HepG2 (cell line): ENCODE measurements at regions not wholly inside any gene's neighbourhood (a gene's known extent, or its start where the extent isn't known, plus 50 kb on each side); places are given as distances from the start of the nearest gene placed in this dataset.

Experiments
- ATAC-seq: fragments of 200-7000 bp; cut with Tn5 transposase; 3 replicates; pipeline ENCODE4 v1.9.1; 2020; ENCODE audit warnings: mild to moderate bottlenecking, moderate library complexity
- BruUV-seq: library from RNA; stranded (reverse); fragments of 400-500 nt; replicated peaks from 2 replicates; lab custom pipeline; 2021; lab: Mats Ljungman, UMichigan
- CTCF ChIA-PET: fragments of 300-600 bp; formaldehyde crosslinking; extraction: SDS; loops from one replicate; lab custom pipeline; 2021; ENCODE audit warnings: low total read pairs, inconsistent platforms, low intra/inter-chr PET ratio; lab: Yijun Ruan, JAX
- POLR2A ChIA-PET: fragments of 350-600 bp; sonication (Branson Sonifier 250); formaldehyde crosslinking; loops from one replicate; lab custom pipeline; 2020; ENCODE audit warnings: antibody characterized with exemption, inconsistent platforms; lab: Yijun Ruan, JAX
- DNase-seq: peaks from one replicate; pipeline ENCODE4 v3.0.0-alpha.2; 2015; ENCODE audit warnings: low spot score
- FAIRE-seq: peaks from 3 replicates; lab custom pipeline; 2011; peaks lifted over from hg19 to GRCh38; lab: Jason Lieb, UNC
- H2AFZ ChIP-seq: one replicate; pipeline ENCODE4 v1.6.1; 2011; ENCODE audit warnings: low read length, inconsistent platforms
- H3K27ac ChIP-seq: fragments of 300-600 bp; 3 replicates; pipeline ENCODE4 v1.8.0; 2011; ENCODE audit warnings: mixed run types, mild to moderate bottlenecking, mixed read lengths, low read length, inconsistent platforms; ENCODE audit not compliant: insufficient read depth; ENCODE audit errors: extremely low read length
- H3K27me3 ChIP-seq, 2 experiments: fragments of 200-600 bp in 1 of 2; 2 replicates in 1 of 2; 3 replicates in 1 of 2; pipeline versions ENCODE4 v1.6.0 to v1.8.0; 2011; ENCODE audit warnings: low read length in 2 of 2, mild to moderate bottlenecking in 2 of 2, moderate library complexity in 2 of 2, inconsistent platforms in 1 of 2; ENCODE audit not compliant: insufficient read depth in 2 of 2, control insufficient read depth in 1 of 2
- H3K36me3 ChIP-seq, 2 experiments: fragments of 200-600 bp in 1 of 2; replicated peaks in 1 of 2; 2 replicates in 1 of 2; 3 replicates in 1 of 2; pipeline versions ENCODE4 v1.5.1 to v1.8.0; 2011; ENCODE audit warnings: low read length in 2 of 2, inconsistent platforms in 1 of 2; ENCODE audit not compliant: insufficient read depth in 2 of 2, control insufficient read depth in 1 of 2
- H3K4me1 ChIP-seq: 2 replicates; pipeline ENCODE4 v1.5.1; 2012; ENCODE audit warnings: low read length, inconsistent platforms; ENCODE audit not compliant: insufficient read depth
- H3K4me2 ChIP-seq: 2 replicates; pipeline ENCODE4 v1.6.0; 2011; ENCODE audit warnings: low read depth, low read length, inconsistent platforms
- H3K4me3 ChIP-seq, 3 experiments: fragments of 200-600 bp in 1 of 3; sonication (generic), shearing (Covaris generic) in 1 of 3; replicated peaks in 1 of 3; 2 replicates each; pipeline ENCODE4 v1.5.1; 2011 to 2016; ENCODE audit warnings: low read length in 3 of 3, inconsistent platforms in 2 of 3, low read depth in 2 of 3, mild to moderate bottlenecking in 2 of 3, control low read depth in 1 of 3, mixed read lengths in 1 of 3; ENCODE audit not compliant: insufficient read depth in 1 of 3
- H3K79me2 ChIP-seq: one replicate; pipeline ENCODE4 v1.6.1; 2011; ENCODE audit warnings: low read length, inconsistent platforms; ENCODE audit not compliant: insufficient read depth
- H3K9ac ChIP-seq: 2 replicates; pipeline ENCODE4 v1.6.0; 2011; ENCODE audit warnings: mild to moderate bottlenecking, low read depth, low read length, inconsistent platforms; ENCODE audit not compliant: insufficient read depth
- H3K9me3 ChIP-seq: 2 replicates; pipeline ENCODE4 v1.5.1; 2012; ENCODE audit warnings: mild to moderate bottlenecking, low read length
- H4K20me1 ChIP-seq: 2 replicates; pipeline ENCODE4 v1.6.0; 2011; ENCODE audit warnings: inconsistent platforms, mild to moderate bottlenecking, low read length, moderate library complexity; ENCODE audit not compliant: insufficient read depth
- AGO1 ChIP-seq: fragments of 200-400 bp; formaldehyde crosslinking; IDR thresholded peaks from 2 replicates; pipeline ENCODE4 v1.6.1; 2017; ENCODE audit warnings: mild to moderate bottlenecking, low read depth, low read length, moderate library complexity; ENCODE audit not compliant: poor library complexity, severe bottlenecking
- MAFK ChIP-seq, 2 experiments: IDR thresholded peaks in 1 of 2; conservative IDR thresholded peaks in 1 of 2; 2 replicates each; pipeline ENCODE4 v1.6.1; 2011; ENCODE audit warnings: improper control_type of control experiment in 2 of 2, low read length in 2 of 2
- MEIS2 ChIP-seq: sonication (generic); formaldehyde crosslinking; IDR thresholded peaks from 2 replicates; pipeline ENCODE4 v1.9.0; 2021; ENCODE audit warnings: mild to moderate bottlenecking, missing genetic modification reagents
- RFX5 ChIP-seq: IDR thresholded peaks from 2 replicates; pipeline ENCODE4 v1.6.1; 2011; ENCODE audit warnings: low read depth, low read length, improper control_type of control experiment
- RORA ChIP-seq: sonication (generic); formaldehyde crosslinking; IDR thresholded peaks from 2 replicates; pipeline ENCODE4 v1.5.0; 2020; ENCODE audit warnings: mild to moderate bottlenecking, missing genetic modification reagents, moderate library complexity
- SKI ChIP-seq: fragments of 450-650 bp; IDR thresholded peaks from one replicate; pipeline ENCODE4 v1.6.1; 2018; ENCODE audit warnings: mild to moderate bottlenecking; ENCODE audit not compliant: partially characterized antibody
- TCF7L2 ChIP-seq: IDR thresholded peaks from 2 replicates; pipeline ENCODE4 v1.6.1; 2011; ENCODE audit warnings: mild to moderate bottlenecking, low read depth, low read length, moderate library complexity
- U2AF1 ChIP-seq: fragments of 200-400 bp; formaldehyde crosslinking; optimal IDR thresholded peaks from 2 replicates; pipeline ENCODE3; 2017; ENCODE audit warnings: mild to moderate bottlenecking, low read depth, low read length
- XRCC5 ChIP-seq: fragments of 200-400 bp; formaldehyde crosslinking; optimal IDR thresholded peaks from 2 replicates; pipeline ENCODE3; 2017; ENCODE audit warnings: mild to moderate bottlenecking, low read length
- ZNF205 ChIP-seq: IDR thresholded peaks from 2 replicates; pipeline ENCODE4 v1.6.1; 2018; ENCODE audit warnings: missing biosample characterization, missing genetic modification reagents
- ZNF235 ChIP-seq: sonication (generic); formaldehyde crosslinking; IDR thresholded peaks from 2 replicates; pipeline ENCODE4 v1.8.1; 2023; ENCODE audit warnings: mild to moderate bottlenecking, missing genetic modification reagents, borderline replicate concordance
- ZNF282 ChIP-seq: fragments of 450-650 bp; IDR thresholded peaks from 2 replicates; pipeline ENCODE4 v1.6.1; 2018; ENCODE audit not compliant: partially characterized antibody
- ZNF430 ChIP-seq: sonication (generic); formaldehyde crosslinking; IDR thresholded peaks from 2 replicates; pipeline ENCODE4 v1.9.0; 2021; ENCODE audit warnings: mild to moderate bottlenecking, missing genetic modification reagents
- WGBS: methylation state at CpG from one replicate; pipeline ENCODE4 v1.1.6; 2017; ENCODE audit warnings: low lambda C conversion rate; 5-methylcytosine and 5-hydroxymethylcytosine counted together
- in situ Hi-C: cut with HindIII; loops from 2 replicates; pipeline ENCODE4 v1.10.0; 2017; ENCODE audit warnings: low pct_unique_long_range_greater_than_20kb; ENCODE audit not compliant: extremely low pct_ligation_motif_present
- intact Hi-C: fragments of 100-400 bp; cut with micrococcal nuclease; formaldehyde crosslinking; loops from one replicate; pipeline ENCODE4 v1.10.0; 2022; ENCODE audit not compliant: unreplicated experiment
- TF ChIP-seq, protein P1 (sequence below), 2 experiments: fragments of 450-650 bp in 1 of 2; sonication (generic) in 1 of 2; formaldehyde crosslinking in 1 of 2; IDR thresholded peaks; 2 replicates each; pipeline versions ENCODE4 v1.6.1 to v1.8.0; 2016 to 2022; ENCODE audit warnings: antibody characterized with exemption in 1 of 2, mild to moderate bottlenecking in 1 of 2, missing genetic modification reagents in 1 of 2
- TF ChIP-seq, protein P2 (sequence below): IDR thresholded peaks from 2 replicates; pipeline ENCODE4 v1.6.1; 2018; ENCODE audit warnings: missing genetic modification reagents, mild to moderate bottlenecking, missing compliant biosample characterization

DNA sequence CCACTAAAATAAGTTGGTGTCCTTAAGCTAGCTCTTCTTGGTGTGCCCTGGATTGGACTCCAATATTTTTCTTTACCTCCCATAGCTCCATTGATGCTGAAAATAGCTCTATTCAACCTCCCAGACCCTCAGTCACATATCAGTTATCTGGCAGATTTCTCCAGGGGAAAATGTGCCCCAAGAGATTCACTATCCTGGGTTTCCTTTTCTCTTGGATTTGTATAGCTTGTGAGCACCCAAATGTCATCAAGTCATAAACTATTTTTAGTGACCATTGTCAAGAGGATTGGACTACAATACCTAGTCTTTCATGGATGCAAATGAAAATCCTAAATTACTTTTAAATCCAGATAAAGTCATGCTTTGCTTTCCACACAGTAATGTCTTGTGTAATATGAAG, 339.6 kb upstream of the FOXG1 start (continued):
- TF ChIP-seq, protein P1, sequence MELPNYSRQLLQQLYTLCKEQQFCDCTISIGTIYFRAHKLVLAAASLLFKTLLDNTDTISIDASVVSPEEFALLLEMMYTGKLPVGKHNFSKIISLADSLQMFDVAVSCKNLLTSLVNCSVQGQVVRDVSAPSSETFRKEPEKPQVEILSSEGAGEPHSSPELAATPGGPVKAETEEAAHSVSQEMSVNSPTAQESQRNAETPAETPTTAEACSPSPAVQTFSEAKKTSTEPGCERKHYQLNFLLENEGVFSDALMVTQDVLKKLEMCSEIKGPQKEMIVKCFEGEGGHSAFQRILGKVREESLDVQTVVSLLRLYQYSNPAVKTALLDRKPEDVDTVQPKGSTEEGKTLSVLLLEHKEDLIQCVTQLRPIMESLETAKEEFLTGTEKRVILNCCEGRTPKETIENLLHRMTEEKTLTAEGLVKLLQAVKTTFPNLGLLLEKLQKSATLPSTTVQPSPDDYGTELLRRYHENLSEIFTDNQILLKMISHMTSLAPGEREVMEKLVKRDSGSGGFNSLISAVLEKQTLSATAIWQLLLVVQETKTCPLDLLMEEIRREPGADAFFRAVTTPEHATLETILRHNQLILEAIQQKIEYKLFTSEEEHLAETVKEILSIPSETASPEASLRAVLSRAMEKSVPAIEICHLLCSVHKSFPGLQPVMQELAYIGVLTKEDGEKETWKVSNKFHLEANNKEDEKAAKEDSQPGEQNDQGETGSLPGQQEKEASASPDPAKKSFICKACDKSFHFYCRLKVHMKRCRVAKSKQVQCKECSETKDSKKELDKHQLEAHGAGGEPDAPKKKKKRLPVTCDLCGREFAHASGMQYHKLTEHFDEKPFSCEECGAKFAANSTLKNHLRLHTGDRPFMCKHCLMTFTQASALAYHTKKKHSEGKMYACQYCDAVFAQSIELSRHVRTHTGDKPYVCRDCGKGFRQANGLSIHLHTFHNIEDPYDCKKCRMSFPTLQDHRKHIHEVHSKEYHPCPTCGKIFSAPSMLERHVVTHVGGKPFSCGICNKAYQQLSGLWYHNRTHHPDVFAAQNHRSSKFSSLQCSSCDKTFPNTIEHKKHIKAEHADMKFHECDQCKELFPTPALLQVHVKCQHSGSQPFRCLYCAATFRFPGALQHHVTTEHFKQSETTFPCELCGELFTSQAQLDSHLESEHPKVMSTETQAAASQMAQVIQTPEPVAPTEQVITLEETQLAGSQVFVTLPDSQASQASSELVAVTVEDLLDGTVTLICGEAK (IDR thresholded peaks at IDR 0.05): no peak
- TF ChIP-seq, protein P1 (CRISPR knock-in tag; IDR thresholded peaks at IDR 0.05): no peak
- TF ChIP-seq SKI: no peak
- no peak for TF ChIP-seq ZNF205 (CRISPR knock-in tag)
- TF ChIP-seq, all 625 proteins: peak for 0

GRCh38 chr14:28436821-28437220, 329.8 kb upstream of the FOXG1 start:
- Histone ChIP-seq H3K4me1 (no peaks in the 10 kb centered on the region), H3K79me2 (no peaks in the 10 kb centered on the region), H3K9ac (no peak overlapping the region), H3K27ac (no peak overlapping the region), H3K4me3 (no peak overlapping the region), H3K9me3 (peaks cover 93% of the 10 kb centered on the region), H3K4me2 (no peak overlapping the region), H3K27me3 (no peaks in the 10 kb centered on the region), H2AFZ (no peak overlapping the region), H3K36me3 (no peaks in the 10 kb centered on the region), H4K20me1 (no peaks in the 10 kb centered on the region)
- ChIA-PET CTCF (no interaction called here), POLR2A (no interaction called here)
- FAIRE-seq (no peak), DNase-seq (no peak), ATAC-seq (no peak)
- intact Hi-C loops (no loop called here), in situ Hi-C loops (no loop called here)
- 2% methylated on average over 2 of the region's 2 CpGs for WGBS
- BruUV-seq: no TSS peak
- TF ChIP-seq U2AF1 (no peak), XRCC5 (no peak), ZNF430 (CRISPR knock-in tag) (no peak), MEIS2 (no peak), RFX5 (no peak), RORA (CRISPR knock-in tag) (no peak), ZNF235 (CRISPR knock-in tag) (no peak), MAFK (conservative IDR thresholded peaks at IDR 0.05 in 1 of 2, IDR thresholded peaks at IDR 0.05 in 1 of 2; ENCODE audit: low read length in 2 of 2) (peak; percentile 87 to 95), AGO1 (no peak), TCF7L2 (no peak), ZNF282 (no peak)
- TF ChIP-seq, protein P2, sequence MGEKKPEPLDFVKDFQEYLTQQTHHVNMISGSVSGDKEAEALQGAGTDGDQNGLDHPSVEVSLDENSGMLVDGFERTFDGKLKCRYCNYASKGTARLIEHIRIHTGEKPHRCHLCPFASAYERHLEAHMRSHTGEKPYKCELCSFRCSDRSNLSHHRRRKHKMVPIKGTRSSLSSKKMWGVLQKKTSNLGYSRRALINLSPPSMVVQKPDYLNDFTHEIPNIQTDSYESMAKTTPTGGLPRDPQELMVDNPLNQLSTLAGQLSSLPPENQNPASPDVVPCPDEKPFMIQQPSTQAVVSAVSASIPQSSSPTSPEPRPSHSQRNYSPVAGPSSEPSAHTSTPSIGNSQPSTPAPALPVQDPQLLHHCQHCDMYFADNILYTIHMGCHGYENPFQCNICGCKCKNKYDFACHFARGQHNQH (CRISPR knock-in tag): no peak
